HG03108 (cell line): ENCODE measurements at regions not wholly inside any gene's neighbourhood (a gene's known extent, or its start where the extent isn't known, plus 50 kb on each side); places are given as distances from the start of the nearest gene placed in this dataset.
"Not testable (repeated sequence)": the region's sequence is repeated elsewhere in the genome, so short reads cannot be mapped to it uniquely, and the experiment has no call there.

Source experiments
- ATAC-seq: cut with Tn5 transposase; IDR thresholded peaks from one replicate; pipeline ENCODE4 v1.9.1; 2021; ENCODE audit warnings: moderate library complexity; ENCODE audit not compliant: unreplicated experiment

- ATAC-seq = no peak
Observed at GRCh38 chr9:81080900-81081299, 608.4 kb downstream of the TLE1 start.

- no peak for ATAC-seq
Observed at GRCh38 chr9:81080185-81080584, 609.2 kb downstream of the TLE1 start.

DNA sequence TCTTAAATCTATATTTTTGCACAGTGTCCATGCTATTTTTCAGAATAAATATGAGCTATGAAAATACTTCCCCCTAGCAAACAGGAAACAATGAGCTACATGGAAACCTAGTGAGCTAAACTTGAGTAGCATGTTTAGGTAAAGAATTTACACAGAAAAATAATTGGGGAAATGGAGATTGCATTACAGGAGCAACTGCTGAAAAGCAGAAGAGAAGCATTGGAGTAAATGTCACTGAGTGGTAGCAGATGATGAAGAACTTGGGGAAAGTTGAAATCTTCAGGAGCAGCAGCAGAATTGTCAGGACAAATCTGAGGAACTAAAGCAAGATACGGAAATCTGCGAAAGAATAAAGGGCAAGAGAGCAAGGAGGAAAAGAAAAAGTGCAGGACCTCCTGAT, 610.3 kb downstream of the TLE1 start:
- ATAC-seq = no peak

DNA sequence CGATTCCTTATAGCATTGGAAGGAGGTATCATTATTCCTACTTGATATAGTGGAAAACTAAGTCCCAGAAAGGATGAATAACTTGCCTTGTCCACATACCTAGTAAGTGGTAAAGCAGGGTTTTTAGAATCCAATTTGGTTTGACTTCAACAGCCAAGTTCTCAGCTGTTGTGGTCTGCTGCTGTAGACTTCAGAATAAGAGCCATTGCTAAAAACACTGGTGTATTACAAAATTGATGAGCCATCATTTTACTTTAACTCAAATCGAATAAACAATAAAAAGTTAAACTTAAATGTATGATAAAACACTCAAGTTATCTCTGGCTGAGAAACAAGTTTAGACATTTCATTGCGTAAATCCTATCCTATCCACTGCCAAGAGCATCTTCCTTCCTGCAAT, 610.8 kb downstream of the TLE1 start:
- no peak for ATAC-seq

DNA sequence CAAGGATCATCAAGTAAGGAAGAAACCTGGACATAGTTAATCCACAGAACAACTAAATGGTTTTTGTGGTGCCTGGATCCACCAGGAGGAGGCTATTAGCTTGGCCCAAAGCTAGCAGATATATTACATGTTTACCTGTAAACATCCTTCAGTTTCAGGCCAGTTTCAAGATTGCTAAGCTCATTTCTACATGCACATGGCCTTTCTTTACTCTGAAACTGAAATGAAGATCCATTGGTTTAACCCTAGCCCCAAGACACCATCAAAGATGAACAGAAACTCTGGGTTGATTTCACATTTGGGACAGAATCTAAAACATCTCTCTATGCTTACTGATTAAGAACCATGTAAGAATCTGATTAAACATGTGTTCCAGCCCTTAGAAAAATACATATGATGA, 611.8 kb downstream of the TLE1 start:
- ATAC-seq = no peak

DNA sequence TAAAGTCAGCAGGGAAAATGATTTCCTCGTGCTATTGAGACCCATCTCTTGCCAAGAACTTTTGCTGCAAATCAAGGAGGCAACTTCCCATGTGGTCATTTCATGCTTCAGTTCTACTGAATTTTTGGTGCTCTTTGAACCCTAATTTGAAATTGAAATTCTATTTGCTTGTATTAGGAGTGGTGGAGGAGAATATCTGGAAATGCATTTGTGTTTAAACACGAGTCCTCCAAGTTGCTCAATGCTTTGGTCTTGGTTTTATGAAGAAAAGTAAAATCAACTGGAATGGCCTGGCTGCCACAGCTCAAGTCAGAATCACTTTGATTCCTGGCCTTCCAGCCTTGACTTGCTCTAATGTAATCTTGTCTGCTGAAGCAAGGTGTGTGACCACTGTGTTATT, 613.2 kb downstream of the TLE1 start:
- ATAC-seq = no peak

- ATAC-seq = no peak
Observed at GRCh38 chr9:81074221-81074620, 615.1 kb downstream of the TLE1 start.

GRCh38 chr9:81073821-81074220, 615.5 kb downstream of the TLE1 start:
- no peak for ATAC-seq

DNA sequence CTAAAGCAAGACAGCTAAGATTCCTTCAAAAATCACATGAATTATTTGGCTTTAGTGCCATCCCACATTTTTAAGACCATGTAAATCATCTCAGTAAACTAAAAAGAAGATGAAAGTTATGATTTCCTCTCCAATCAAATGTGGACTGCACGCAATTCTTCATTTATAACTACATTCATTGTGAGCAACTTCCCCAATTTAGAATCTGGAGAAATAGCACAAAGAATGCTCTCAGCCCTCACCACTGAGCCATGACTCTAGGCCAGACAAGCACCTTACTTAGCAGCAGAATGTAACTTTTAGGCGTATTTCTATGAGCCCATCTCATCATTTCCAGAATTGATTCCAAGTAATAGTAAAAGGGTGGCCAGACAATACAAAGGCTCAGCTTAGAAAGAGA, 616.6 kb downstream of the TLE1 start:
- ATAC-seq = no peak

DNA sequence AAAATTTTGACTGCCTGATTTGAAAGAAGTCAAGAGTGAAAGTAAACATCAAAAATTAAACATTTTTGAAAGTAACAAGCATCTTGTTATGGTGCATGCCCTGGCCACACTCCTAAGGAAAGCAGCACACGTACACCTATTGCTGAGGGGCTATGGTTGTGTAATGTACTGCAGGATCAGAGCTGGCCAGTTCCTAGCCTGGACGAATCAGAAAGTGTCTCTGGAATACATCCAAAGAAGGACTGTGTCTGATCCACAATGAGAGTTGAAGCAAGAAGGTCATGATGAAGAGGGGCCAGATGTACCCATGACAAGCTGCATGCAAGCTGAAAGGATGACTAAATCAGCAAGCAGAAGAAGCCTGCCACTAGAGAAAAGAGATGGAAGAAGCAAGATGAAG, 618.2 kb downstream of the TLE1 start:
- no peak for ATAC-seq

GRCh38 chr9:81070689-81071088, 618.7 kb downstream of the TLE1 start:
- ATAC-seq = no peak

- no peak for ATAC-seq
Observed at GRCh38 chr9:81069923-81070322, 619.4 kb downstream of the TLE1 start.

- no peak for ATAC-seq
Observed at GRCh38 chr9:81069038-81069795, 620.1 kb downstream of the TLE1 start.

DNA sequence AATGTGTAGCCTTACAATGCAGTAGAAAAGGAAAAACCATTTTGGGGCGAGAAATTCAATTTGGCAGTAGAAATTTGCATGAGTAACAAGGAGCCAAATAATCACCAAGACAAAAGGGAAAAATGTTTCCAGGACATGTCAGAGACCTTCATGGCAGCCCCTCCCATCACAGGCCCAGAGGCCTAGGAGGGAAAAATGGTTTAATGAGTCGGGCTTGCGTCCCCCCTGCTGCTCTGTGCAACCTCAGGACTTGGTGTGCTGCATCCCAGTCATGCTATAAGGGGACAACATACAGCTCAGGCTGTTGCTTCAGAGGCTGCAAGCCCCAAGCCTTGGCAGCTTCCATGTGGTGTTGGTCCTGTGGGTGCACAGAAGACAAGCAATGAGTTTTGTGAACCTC, 626.4 kb downstream of the TLE1 start:
- not testable (repeated sequence) for ATAC-seq

GRCh38 chr9:81058782-81059181, 630.6 kb downstream of the TLE1 start:
- no peak for ATAC-seq

DNA sequence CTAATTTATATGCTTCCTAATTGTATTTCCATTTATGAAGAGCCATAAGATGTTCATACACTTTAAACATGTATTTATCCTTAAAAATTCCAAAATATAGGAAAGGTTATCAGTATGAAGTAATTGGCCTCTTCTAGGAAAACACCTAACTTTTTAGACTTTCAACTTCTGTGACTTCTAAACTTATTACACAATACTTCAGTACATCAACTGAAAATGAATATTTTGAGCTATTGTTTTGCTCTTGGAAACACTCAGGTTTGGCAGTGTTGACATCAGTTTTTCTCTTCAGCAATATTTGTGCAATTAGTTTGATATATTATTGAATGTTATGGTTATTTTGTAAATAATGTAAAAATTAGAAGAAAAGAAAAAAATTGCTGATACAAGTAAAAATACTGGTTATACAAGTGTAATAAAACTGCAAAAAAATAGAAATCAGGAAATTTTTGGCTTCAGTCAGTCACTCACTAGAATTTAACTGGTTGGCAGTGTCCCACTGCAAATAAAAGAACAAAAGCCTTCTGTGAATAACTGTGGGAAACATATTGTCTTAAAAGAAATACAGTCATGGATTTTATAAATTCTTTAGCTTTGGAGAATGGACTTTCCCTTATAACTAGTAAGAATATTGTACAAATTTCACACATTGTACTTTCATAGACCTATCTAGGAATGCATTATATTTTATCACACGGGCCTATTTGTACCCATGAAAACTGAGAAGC, 635.9 kb downstream of the TLE1 start:
- ATAC-seq = no peak

DNA sequence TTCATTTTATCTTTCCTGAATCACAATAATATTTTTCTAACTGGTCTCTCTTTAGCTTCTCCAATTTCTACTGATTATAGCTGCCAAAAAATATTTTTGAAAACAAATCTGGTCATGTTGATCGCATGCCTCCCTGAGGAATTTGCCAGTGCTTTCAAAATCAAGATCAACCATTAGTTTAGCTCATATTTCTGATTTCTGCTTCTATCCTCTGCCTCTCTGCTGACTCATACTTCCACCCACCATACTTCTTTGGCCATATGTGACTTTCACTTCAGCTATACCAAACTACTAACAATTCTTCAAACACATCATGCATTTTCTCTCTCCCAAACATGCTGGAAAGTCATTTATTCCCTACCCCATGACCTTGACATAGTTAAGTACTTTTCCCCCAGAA, 636.5 kb downstream of the TLE1 start:
- no peak for ATAC-seq

DNA sequence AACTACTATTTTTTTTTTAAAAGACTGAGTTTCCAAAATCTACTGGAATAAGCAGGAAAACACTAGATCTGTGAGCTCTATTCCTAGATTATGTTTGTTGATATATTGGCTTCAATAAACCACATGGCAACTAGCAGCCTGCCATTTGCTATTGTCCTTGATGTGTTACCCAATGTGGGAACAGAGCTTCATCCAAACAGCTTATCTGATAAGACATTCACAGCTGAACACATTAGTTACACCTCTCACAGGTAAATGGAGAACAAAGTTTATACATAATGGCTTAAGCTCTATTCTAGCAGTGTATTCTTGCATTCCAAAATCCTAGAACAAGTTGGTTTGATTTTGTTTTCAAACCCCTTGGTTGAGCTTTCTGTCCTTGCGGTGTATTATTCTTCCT, 642.1 kb downstream of the TLE1 start:
- ATAC-seq = no peak

DNA sequence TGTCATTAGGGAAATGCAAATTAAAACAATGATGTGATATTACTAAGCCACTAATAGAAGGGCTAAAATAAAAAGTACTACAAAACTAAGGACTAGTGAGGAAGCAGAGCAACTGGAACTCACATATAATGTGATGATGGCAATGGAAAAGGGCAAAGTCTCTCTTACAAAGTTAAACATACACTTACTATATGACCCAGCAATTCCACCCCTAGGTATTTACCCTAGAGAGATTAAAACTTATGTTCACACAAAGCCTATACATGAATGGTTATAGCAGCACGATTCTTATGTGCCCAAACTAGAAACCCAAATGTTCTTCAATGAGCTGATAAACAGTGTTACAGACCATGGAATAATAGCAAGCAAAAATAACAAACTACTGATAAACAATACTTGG, 643.7 kb downstream of the TLE1 start:
- ATAC-seq = no peak

DNA sequence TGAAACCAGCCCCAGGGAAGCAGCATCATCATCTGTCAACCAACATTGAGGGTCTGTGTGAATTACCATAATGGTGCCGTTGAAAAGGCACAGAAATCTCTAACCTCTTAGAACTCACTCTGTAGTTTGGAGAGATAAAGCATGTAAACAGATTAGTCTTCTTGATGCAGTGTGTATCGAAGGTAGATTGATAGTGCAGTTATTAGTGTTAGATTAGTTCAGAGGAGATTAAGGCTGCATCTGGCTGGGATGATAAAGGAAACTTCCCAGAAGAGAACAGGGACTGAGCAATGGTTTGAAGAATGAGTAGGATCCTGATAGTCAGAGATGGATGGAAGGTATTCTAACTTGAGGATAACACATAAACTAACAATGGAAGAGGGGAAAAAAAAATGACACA, 651.5 kb downstream of the TLE1 start:
- no peak for ATAC-seq

DNA sequence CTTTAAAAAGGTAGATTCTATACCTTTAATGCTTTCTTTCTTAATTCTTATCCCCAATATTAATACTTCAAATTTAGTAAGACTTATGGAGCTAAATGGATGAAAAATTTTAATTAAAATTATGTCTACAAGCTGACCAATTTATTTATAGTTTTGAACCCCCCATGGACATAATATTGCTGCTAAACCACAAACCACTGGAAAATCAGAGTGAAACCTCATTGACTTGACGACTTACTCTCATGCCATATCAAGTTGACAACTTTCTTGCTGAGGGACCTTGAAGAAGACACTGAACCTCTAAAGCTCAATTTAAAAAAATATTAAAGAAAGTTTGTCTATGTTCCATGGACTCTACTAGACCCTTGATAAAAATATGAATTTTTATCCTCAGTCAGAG, 653.7 kb downstream of the TLE1 start:
- no peak for ATAC-seq

DNA sequence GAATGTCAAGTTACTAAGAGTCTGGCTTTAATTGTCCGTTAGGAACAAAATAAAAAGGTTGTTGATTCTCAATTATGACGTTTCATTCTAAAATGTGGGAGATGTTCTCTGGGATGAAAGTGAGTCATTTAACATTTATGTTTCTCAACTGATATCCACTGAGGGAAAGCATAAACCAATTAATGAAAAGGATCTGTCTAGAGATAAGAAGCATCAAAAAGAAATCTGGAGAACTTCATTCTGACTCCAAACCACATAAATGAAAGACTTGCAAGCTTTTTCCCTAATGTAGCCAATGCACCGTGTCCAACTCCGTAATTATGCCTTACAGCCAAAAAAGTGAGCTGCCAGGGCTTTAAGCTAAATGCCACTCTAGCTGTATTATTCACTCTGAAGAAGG, 654.2 kb downstream of the TLE1 start:
- no peak for ATAC-seq

DNA sequence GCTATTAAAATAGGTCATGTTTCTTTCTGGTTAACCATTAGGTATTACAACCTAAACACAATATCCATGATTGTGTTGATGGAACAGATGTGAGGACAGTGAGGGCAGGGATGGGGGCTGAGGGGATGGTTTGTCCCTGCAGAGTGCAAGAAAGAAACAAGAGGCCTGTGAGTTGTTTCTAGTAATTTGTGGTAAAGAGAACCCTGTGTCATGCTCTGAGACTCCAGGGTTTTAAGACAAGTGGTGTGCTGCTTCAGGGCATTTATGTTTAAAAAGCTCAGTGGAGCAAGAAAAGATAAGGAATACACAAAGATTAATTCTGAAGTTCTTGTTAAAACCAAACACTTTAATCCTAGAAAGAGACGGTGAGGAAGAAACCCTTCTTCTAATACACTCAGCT, 656.5 kb downstream of the TLE1 start:
- ATAC-seq = no peak
